HFF-Myc (cell line): ENCODE measurements at regions not wholly inside any gene's neighbourhood (a gene's known extent, or its start where the extent isn't known, plus 50 kb on each side); places are given as distances from the start of the nearest gene placed in this dataset.

Experiments used
- DNase-seq: peaks from one replicate; pipeline ENCODE4 v3.0.0-alpha.2; 2011; ENCODE audit warnings: low read depth; ENCODE audit errors: extremely low read depth
- H3K4me3 ChIP-seq: replicated peaks from 2 replicates; pipeline ENCODE4 v1.5.1; 2011; ENCODE audit warnings: low read depth, mild to moderate bottlenecking, control low read depth, low read length
- TF ChIP-seq, protein P1 (sequence below): IDR thresholded peaks from 2 replicates; pipeline ENCODE4 v1.5.1; 2012; ENCODE audit warnings: mild to moderate bottlenecking, low read depth, low read length, control low read depth; ENCODE audit errors: missing control alignments

DNA sequence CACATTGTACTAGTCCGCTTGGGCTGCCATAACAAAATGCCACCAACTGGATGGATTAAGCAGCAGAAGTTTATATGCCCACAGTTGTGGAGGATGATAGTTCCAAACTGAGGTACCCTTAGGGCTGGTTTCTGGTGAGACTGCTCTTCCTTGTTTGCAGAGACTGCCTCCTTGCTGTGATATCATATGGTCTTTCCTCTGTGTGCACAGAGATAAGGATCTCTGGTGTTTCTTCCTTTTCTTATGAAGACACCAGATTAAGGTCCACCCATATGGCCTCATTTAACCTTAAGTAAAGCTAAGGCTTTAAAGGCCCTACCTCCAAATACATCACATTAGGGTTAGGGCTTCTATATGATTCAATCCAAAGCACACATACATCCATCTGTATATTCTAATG lies 738.2 kb upstream of the GCFC2 start:
- TF ChIP-seq, protein P1, sequence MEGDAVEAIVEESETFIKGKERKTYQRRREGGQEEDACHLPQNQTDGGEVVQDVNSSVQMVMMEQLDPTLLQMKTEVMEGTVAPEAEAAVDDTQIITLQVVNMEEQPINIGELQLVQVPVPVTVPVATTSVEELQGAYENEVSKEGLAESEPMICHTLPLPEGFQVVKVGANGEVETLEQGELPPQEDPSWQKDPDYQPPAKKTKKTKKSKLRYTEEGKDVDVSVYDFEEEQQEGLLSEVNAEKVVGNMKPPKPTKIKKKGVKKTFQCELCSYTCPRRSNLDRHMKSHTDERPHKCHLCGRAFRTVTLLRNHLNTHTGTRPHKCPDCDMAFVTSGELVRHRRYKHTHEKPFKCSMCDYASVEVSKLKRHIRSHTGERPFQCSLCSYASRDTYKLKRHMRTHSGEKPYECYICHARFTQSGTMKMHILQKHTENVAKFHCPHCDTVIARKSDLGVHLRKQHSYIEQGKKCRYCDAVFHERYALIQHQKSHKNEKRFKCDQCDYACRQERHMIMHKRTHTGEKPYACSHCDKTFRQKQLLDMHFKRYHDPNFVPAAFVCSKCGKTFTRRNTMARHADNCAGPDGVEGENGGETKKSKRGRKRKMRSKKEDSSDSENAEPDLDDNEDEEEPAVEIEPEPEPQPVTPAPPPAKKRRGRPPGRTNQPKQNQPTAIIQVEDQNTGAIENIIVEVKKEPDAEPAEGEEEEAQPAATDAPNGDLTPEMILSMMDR = no peak
- no peak overlapping the region for H3K4me3 ChIP-seq
- no peak for DNase-seq

DNA sequence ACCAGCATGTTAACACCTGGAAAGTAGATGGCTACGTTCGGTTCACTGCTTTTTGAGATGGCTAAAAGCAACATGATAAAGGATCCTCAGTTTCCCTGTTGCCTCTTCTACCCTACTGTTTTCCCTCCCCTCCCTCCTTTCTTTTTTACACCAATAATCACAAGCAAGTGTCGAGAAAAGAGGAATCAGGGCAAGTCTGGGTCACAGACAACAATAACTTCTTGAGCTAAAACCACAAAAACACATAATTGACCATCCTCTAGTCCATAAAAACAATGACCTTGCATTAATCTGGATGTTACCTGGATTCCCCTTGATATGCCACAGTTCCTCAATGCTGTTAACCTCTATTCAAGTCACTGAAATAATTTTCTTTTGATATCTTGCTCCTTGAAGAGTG lies 736.6 kb upstream of the GCFC2 start:
- no peak overlapping the region for H3K4me3 ChIP-seq
- TF ChIP-seq, protein P1 = no peak
- DNase-seq = no peak

DNA sequence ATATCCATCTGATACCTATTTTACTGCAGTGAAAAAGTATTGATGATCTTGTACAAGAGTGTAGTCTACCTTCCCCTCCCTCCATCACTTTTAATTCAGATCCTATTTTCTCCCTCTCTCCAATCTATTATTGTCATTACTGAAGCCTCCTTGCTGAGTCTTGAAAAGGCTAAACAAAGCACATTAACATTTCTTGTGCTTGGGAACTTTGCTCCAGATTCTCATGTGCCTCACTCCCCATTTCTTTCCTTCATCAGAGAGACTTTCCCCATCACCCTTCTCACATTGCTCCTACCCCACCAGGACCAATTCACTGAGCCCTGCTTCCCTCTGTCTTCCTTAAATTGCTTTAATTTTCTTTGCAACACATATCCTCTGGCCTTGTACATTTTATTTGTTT lies 736.2 kb upstream of the GCFC2 start:
- H3K4me3 ChIP-seq = no peak overlapping the region
- TF ChIP-seq, protein P1 = no peak

DNA sequence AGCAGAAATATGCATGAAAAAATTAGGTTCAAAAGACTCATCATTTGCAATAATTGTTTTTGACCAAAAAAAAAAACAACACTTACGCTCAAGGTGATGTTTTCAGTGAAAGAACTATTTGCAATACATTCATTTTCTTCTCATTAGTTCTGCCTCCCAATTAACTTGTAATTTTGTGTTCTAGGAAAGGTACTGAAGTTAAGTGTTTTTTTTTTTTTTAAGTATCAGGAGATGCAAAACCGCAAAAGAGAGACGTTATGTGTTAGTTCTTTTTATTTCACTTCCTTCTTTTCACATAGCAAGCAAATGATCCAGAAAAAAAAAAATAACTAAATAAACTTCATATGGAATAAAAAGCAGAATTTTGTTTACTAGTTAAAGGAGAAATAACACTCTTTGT lies 735.2 kb upstream of the GCFC2 start:
- H3K4me3 ChIP-seq = no peak overlapping the region
- no peak for DNase-seq
- TF ChIP-seq, protein P1 = no peak

More for the DNA sequence above, 736.2 kb upstream of the GCFC2 start:
- DNase-seq = no peak

DNA sequence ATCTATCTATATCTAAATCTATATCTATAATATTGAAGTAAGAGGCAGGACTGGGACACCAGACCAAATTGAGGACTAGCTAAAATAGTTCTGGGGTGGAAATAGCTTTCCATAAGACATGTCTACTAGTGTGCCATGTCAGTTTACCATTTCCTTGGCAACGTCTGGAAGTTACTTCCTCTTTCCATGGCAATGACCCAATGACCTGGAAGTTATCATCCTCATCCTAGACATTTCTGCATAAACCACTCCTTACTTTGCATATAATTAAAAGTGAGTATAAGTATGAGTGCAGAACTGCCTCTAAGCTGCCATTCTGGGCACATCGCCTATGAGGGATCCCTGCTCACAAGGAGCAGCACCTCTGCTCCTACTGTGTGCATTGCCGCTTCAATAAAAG lies 734.0 kb upstream of the GCFC2 start:
- TF ChIP-seq, protein P1 = no peak
- H3K4me3 ChIP-seq = no peak overlapping the region
- DNase-seq = no peak

DNA sequence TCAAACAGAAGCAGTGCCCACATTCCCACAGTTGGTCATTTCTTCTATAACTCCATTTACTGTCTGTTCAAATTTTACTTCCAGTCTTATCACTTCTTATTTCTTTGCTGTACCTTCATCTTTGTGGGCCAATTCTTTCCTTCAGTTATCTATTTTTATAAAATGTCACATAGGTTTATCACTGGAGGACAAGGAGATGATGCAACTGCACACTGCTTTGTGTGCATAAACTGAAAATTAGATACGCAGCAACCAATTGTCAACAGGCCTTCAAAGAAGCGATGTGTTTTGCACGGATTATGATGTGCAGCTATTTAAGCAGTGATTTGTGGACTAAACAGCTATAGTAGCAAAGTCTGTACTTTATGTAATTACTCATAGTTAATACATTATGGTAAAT lies 726.8 kb upstream of the GCFC2 start:
- DNase-seq = no peak
- H3K4me3 ChIP-seq = no peak overlapping the region
- TF ChIP-seq, protein P1 = no peak

DNA sequence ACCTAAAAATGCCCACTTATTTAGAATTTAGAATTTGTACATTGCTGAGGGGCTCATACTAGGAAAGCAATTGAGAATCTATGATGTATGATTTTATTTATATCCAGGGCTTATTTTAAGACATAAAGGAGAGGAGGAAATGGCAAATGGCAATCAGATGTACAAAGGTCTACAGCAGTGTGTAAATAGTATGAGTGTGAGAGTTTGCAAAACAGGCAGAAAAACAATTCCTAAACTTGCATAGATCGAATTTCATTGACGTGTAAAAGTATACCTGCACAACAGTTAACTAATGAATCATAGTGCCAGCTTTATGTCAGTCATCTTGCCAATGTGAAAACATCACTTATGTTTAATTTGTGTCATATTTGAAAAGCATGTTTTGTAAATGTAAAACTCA lies 718.7 kb upstream of the GCFC2 start:
- no peak for DNase-seq
- H3K4me3 ChIP-seq = no peak overlapping the region
- TF ChIP-seq, protein P1 = no peak
